GM06990 (cell line): ENCODE measurements at regions not wholly inside any gene's neighbourhood (a gene's known extent, or its start where the extent isn't known, plus 50 kb on each side); places are given as distances from the start of the nearest gene placed in this dataset.

Experiments used
- DNase-seq: peaks from one replicate; pipeline ENCODE4 v3.0.0-alpha.2; 2011; ENCODE audit not compliant: insufficient read length; ENCODE audit errors: extremely low read depth
- H3K27me3 ChIP-seq: replicated peaks from 2 replicates; pipeline ENCODE4 v1.6.0; 2011; ENCODE audit warnings: low read length; ENCODE audit not compliant: control insufficient read depth, insufficient read depth
- H3K36me3 ChIP-seq: 2 replicates; pipeline ENCODE4 v1.5.1; 2011; ENCODE audit warnings: low read length; ENCODE audit not compliant: control insufficient read depth, insufficient read depth
- H3K4me3 ChIP-seq: replicated peaks from 2 replicates; pipeline ENCODE4 v1.5.1; 2011; ENCODE audit warnings: low read depth, mild to moderate bottlenecking, control low read depth, low read length
- TF ChIP-seq, protein P1 (sequence below): IDR thresholded peaks from 2 replicates; pipeline ENCODE4 v1.5.1; 2011; ENCODE audit warnings: low read length, control low read depth, mild to moderate bottlenecking, inconsistent platforms; ENCODE audit not compliant: insufficient read depth, poor library complexity, severe bottlenecking

DNA sequence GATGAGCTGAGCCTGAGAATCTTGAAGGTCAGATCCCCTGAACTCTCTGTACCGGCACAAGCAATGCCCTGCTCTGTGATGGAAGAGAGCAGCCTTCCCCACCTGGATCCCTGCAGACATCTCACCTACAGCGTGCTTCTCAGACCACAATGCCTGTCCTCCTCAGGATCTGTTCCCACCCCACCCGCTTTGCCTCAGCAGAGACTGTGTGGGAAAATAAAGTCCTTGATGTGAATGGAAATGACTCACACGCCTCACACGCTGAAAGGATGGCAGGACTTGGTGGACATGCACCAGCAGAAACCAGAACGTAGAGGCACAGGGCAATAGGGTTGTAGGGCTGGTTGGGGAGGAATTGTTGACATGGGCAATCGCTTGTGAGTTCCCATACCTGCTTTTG, 117.9 kb upstream of the POU3F3 start:
- Histone ChIP-seq H3K27me3 (peaks cover 2% of the 10 kb centered on the region), H3K4me3 (no peak overlapping the region), H3K36me3 (no peaks in the 10 kb centered on the region)
- TF ChIP-seq, protein P1, sequence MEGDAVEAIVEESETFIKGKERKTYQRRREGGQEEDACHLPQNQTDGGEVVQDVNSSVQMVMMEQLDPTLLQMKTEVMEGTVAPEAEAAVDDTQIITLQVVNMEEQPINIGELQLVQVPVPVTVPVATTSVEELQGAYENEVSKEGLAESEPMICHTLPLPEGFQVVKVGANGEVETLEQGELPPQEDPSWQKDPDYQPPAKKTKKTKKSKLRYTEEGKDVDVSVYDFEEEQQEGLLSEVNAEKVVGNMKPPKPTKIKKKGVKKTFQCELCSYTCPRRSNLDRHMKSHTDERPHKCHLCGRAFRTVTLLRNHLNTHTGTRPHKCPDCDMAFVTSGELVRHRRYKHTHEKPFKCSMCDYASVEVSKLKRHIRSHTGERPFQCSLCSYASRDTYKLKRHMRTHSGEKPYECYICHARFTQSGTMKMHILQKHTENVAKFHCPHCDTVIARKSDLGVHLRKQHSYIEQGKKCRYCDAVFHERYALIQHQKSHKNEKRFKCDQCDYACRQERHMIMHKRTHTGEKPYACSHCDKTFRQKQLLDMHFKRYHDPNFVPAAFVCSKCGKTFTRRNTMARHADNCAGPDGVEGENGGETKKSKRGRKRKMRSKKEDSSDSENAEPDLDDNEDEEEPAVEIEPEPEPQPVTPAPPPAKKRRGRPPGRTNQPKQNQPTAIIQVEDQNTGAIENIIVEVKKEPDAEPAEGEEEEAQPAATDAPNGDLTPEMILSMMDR, result no peak
- DNase-seq, result no peak

DNA sequence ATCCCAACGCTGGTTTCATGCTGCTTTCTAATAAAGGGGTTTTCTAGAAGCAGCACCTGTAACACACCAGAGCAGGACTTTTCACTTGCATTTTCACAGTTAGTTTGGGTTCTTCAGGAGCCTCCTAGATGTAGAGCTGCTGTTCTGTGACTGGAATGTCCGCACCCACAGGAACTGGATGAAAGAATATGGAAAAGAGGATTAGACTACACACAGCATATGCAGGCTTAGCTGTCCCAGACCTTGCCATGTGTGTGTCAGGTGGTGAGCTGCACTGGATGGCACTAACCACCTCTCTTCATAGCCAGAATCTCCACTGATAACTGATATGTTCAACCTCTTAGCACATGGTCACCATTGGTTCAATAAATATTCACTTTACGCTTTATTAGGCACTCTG, 112.1 kb upstream of the POU3F3 start:
- DNase-seq, result no peak
- TF ChIP-seq, protein P1, result no peak
- Histone ChIP-seq H3K27me3 (no peaks in the 10 kb centered on the region; the same call in 1 of the 2 replicates), H3K36me3 (no peaks in the 10 kb centered on the region), H3K4me3 (no peak overlapping the region)

DNA sequence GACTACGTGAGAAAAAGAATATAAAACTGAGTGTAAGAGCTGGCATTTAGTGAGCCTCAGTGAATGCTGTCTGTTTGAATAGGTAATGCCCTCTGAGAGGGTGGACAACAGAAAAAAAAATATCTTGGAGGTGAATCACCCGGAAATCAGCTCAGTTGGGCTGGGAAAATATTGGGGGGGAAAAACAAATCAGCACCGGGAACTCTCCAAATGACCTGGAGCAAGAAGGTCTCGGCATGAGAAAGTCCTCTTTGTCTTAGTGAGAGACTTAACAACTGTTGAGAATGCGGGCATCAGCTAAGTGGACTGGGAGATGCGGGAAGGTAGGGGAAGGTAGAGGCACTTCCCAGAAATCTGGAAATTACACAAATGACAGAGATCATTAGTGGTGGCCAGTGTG, 109.4 kb upstream of the POU3F3 start:
- Histone ChIP-seq H3K36me3 (no peaks in the 10 kb centered on the region), H3K4me3 (no peak overlapping the region), H3K27me3 (no peaks in the 10 kb centered on the region; the same call in 1 of the 2 replicates)
- TF ChIP-seq, protein P1, result no peak
- DNase-seq, result no peak

DNA sequence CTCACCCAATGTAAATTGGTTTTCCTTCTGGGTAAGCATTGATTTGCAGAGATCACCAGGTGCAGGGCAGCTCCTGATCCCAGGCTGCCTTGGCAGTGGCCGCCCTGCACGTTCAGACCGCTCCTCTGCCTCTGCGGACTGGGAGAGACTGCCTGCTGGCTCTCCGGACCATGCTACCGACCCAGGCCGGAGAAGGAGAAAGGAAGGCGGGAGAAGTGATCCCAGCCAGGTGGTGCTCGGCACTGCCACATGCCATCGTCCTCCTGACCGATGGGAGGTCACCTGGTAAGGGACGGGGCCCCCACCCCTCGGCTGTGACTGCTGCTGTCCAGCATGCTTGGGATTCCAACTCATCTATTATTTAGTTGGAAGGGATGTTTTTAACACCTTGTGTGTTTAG, 108.1 kb upstream of the POU3F3 start:
- Histone ChIP-seq H3K4me3 (no peak overlapping the region), H3K36me3 (no peaks in the 10 kb centered on the region), H3K27me3 (no peaks in the 10 kb centered on the region; the same call in 1 of the 2 replicates)
- TF ChIP-seq, protein P1, result no peak
- no peak for DNase-seq

DNA sequence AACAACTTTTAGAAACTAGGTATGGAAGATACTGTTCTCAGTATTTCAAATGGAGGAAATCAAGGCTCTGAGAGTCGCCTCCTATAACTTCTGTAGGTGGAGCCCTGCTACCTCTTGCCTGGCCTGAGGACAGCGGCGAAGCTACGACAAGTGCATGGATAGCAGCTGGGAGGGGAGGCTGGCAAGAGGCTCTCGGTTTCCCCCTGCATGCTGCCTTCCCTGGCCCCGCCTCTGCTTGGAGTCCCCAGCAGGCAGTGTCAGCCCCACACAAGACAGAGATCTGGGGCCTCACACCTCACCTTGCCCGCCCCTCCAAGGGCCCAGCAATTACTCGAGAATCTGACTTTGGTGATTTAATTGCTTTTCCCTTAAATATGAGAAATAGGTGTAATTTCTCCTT, 107.6 kb upstream of the POU3F3 start:
- Histone ChIP-seq H3K4me3 (no peak overlapping the region), H3K27me3 (no peaks in the 10 kb centered on the region; the same call in 1 of the 2 replicates), H3K36me3 (no peaks in the 10 kb centered on the region)
- TF ChIP-seq, protein P1, result no peak
- no peak for DNase-seq

DNA sequence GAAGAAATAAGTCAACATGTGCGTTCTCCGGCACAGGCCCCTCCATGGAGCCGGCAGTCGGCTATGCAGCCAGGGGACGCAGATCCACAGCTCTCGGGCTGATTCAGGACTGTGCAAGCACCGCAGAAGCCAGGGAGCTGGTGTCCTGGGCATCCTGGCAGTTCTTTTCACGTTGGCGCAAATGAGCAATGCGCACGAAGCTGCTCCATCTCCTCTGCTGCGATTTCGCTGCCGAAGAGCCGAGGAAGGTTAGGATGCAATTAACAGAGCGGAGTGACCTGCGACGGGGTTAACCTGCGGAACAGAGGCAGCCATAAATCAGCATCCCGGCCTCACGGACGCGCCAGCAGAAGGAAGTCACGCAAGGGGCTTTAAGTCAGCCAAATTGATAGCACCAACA, 107.1 kb upstream of the POU3F3 start:
- no peak overlapping the region for H3K4me3 ChIP-seq
- TF ChIP-seq, protein P1, result no peak
- H3K36me3 ChIP-seq, result no peaks in the 10 kb centered on the region
- no peak for DNase-seq
- H3K27me3 ChIP-seq, result no peaks in the 10 kb centered on the region
